ENCODE measurements at regions not wholly inside any gene's neighbourhood (a gene's known extent, or its start where the extent isn't known, plus 50 kb on each side); places are given as distances from the start of the nearest gene placed in this dataset.

DNA sequence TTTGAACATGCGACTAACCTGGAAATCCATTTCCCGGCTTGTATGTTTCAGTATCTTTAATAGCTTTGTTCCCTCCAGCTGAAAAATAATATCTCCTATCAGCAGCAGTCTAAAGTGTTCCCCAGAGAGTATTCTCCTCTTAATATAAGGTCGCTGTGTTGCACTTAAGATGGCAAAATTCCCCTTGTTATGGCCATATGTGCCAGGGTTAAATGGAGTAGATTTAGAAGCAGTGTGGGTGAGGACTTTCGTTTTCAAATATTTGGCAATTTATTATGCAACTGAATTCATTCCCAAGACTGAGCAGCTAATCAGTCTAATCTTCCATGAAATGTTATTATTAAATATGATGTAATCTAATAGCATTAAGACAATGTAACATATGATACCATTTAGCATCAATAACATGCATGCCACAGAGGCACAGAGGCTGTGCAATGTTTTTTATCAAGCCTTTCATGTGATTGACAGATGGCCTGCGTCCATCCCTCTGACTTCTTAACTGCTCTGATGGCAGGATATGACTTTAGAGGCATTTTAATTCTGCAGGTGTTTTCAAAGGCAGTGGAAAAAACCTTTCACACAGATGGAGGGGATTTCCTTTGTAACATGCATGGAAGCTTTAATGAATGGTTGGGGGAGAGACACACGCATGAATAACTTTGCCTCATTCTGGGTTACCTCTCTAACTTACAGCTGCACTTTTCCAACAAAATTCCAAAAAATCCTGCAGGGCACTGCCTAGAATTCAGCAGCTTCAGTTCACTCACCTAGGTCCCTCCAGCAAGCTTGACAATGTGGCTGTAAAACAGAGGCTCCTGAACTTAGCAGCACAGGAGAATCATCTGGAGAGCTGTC lies 55.1 kb upstream of the ZPBP start:
- Histone ChIP-seq H3K9ac (ENCODE audit: control insufficient read depth, extremely low read depth, insufficient read depth, low read length) (no peak overlapping the region), H3K9me3 (ENCODE audit: control insufficient read depth, low read depth, low read length) (no peaks in the 10 kb centered on the region), H3K4me2 (ENCODE audit: control insufficient read depth, extremely low read depth, insufficient read depth, low read depth, low read length) (no peak overlapping the region), H3K27ac (ENCODE audit: control insufficient read depth, insufficient read depth, low read length) (no peak overlapping the region), H4K20me1 (ENCODE audit: control insufficient read depth, extremely low read depth, insufficient read depth, low read length) (no peaks in the 10 kb centered on the region), H3K4me1 (ENCODE audit: control insufficient read depth, extremely low read depth, insufficient read depth, low read length) (no peaks in the 10 kb centered on the region), H2AFZ (ENCODE audit: control insufficient read depth, low read length) (no peak overlapping the region), H3K27me3 (ENCODE audit: control insufficient read depth, extremely low read depth, insufficient read depth, low read length) (no peaks in the 10 kb centered on the region), H3K9me1 (ENCODE audit: control insufficient read depth, extremely low read depth, insufficient read depth, low read length) (no peaks in the 10 kb centered on the region), H3K4me3 (ENCODE audit: control insufficient read depth in 2 of 3, extremely low read depth in 1 of 3, insufficient read depth in 2 of 3, low read depth in 1 of 3, low read length in 3 of 3) (no peak overlapping the region), H3K36me3 (ENCODE audit: control insufficient read depth in 2 of 2, extremely low read depth in 1 of 2, insufficient read depth in 2 of 2, low read length in 2 of 2) (no peaks in the 10 kb centered on the region), H3K79me2 (ENCODE audit: control insufficient read depth, insufficient read depth, low read length) (no peaks in the 10 kb centered on the region)
- dilution Hi-C loops (cut with MboI; ENCODE audit: extremely low pct_ligation_motif_present, low sequenced_read_pairs), result no loop called here
- no peak for TF ChIP-seq EZH2 (IDR thresholded peaks at IDR 0.05; ENCODE audit: low read length)
- TF ChIP-seq, protein P1, sequence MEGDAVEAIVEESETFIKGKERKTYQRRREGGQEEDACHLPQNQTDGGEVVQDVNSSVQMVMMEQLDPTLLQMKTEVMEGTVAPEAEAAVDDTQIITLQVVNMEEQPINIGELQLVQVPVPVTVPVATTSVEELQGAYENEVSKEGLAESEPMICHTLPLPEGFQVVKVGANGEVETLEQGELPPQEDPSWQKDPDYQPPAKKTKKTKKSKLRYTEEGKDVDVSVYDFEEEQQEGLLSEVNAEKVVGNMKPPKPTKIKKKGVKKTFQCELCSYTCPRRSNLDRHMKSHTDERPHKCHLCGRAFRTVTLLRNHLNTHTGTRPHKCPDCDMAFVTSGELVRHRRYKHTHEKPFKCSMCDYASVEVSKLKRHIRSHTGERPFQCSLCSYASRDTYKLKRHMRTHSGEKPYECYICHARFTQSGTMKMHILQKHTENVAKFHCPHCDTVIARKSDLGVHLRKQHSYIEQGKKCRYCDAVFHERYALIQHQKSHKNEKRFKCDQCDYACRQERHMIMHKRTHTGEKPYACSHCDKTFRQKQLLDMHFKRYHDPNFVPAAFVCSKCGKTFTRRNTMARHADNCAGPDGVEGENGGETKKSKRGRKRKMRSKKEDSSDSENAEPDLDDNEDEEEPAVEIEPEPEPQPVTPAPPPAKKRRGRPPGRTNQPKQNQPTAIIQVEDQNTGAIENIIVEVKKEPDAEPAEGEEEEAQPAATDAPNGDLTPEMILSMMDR (optimal IDR thresholded peaks at IDR 0.05 in 1 of 3, IDR thresholded peaks at IDR 0.05 in 1 of 3, conservative IDR thresholded peaks at IDR 0.05 in 1 of 3; ENCODE audit: extremely low read depth in 1 of 3, insufficient read depth in 2 of 3, low read length in 3 of 3), result no peak
- no peak for FAIRE-seq
- no peak for DNase-seq (ENCODE audit: low read depth, low spot score)

DNA sequence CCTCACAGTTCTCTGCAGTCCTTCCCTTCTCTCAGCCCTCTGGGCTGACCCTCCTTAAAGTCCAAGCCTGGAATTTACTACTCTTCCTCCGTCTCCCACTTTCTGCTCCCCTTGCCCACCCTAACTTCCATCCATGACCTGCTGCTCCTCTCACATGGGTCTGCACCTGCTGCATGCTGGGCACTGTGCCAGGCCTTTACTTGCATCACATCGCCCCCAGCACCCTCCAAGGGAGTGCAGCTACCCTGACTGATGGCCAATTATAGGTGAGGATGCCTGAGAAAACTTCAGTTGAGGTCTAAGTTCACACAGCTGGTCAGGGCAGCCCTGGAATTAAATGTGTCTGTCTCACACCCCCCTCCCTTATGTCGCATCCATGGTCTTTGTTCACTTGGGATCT lies 53.6 kb upstream of the ZPBP start:
- Histone ChIP-seq H3K27me3 (ENCODE audit: control insufficient read depth, extremely low read depth, insufficient read depth, low read length) (no peaks in the 10 kb centered on the region), H3K79me2 (ENCODE audit: control insufficient read depth, insufficient read depth, low read length) (no peaks in the 10 kb centered on the region)
- FAIRE-seq, result no peak

More for the DNA sequence above, 53.6 kb upstream of the ZPBP start:
- Histone ChIP-seq H3K4me2 (ENCODE audit: control insufficient read depth, extremely low read depth, insufficient read depth, low read depth, low read length) (no peak overlapping the region), H3K9me1 (ENCODE audit: control insufficient read depth, extremely low read depth, insufficient read depth, low read length) (no peaks in the 10 kb centered on the region), H3K9ac (ENCODE audit: control insufficient read depth, extremely low read depth, insufficient read depth, low read length) (no peak overlapping the region), H3K4me3 (ENCODE audit: control insufficient read depth in 2 of 3, extremely low read depth in 1 of 3, insufficient read depth in 2 of 3, low read depth in 1 of 3, low read length in 3 of 3) (no peak overlapping the region), H2AFZ (ENCODE audit: control insufficient read depth, low read length) (no peak overlapping the region), H3K27ac (ENCODE audit: control insufficient read depth, insufficient read depth, low read length) (no peak overlapping the region), H4K20me1 (ENCODE audit: control insufficient read depth, extremely low read depth, insufficient read depth, low read length) (no peaks in the 10 kb centered on the region), H3K9me3 (ENCODE audit: control insufficient read depth, low read depth, low read length) (no peaks in the 10 kb centered on the region), H3K36me3 (ENCODE audit: control insufficient read depth in 2 of 2, extremely low read depth in 1 of 2, insufficient read depth in 2 of 2, low read length in 2 of 2) (no peaks in the 10 kb centered on the region), H3K4me1 (ENCODE audit: control insufficient read depth, extremely low read depth, insufficient read depth, low read length) (no peaks in the 10 kb centered on the region)
- DNase-seq (ENCODE audit: low read depth, low spot score), result no peak
- dilution Hi-C loops (cut with MboI; ENCODE audit: extremely low pct_ligation_motif_present, low sequenced_read_pairs), result no loop called here
- TF ChIP-seq EZH2 (IDR thresholded peaks at IDR 0.05; ENCODE audit: low read length), result no peak
- TF ChIP-seq, protein P1 (optimal IDR thresholded peaks at IDR 0.05 in 1 of 3, IDR thresholded peaks at IDR 0.05 in 1 of 3, conservative IDR thresholded peaks at IDR 0.05 in 1 of 3; ENCODE audit: extremely low read depth in 1 of 3, insufficient read depth in 2 of 3, low read length in 3 of 3), result no peak

Data from keratinocyte (primary cell).